ENCODE measurements at regions not wholly inside any gene's neighbourhood (a gene's known extent, or its start where the extent isn't known, plus 50 kb on each side); places are given as distances from the start of the nearest gene placed in this dataset.
"Not testable (repeated sequence)": the region's sequence is repeated elsewhere in the genome, so short reads cannot be mapped to it uniquely, and the experiment has no call there.

DNA sequence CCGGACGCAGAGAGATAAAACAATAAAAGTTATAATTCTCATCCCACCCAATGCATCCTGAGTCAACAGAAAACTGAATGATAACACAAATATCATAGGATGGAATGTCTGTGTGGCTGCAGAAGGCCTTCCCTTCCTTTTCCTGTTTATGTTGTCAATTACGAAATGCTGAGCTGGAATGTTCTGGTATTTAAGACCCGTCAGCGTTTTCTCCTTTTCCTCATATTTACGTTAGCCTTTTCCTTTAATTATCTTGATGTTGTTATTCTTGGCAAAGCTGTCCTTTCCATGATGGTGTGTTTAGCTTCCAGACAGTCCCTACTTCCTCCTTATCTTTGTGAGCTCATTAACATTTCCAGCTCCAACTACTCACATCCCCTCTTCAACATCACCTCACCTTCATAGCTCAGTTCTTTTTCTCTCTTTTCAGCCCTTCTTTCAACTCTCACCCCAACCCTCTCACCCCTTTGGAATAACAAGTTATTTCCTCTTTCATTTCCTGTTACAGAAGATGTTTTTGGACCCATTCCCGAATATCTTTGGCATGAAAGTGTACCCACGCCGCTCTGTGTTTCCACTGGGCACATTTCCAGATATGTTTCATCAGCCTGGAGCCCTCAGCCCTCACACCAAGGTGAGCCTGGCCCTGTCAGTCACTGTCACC is 221.6 kb downstream of the NR2F1-AS1 start:
- no peak for DNase-seq (ENCODE audit: low spot score)

DNA sequence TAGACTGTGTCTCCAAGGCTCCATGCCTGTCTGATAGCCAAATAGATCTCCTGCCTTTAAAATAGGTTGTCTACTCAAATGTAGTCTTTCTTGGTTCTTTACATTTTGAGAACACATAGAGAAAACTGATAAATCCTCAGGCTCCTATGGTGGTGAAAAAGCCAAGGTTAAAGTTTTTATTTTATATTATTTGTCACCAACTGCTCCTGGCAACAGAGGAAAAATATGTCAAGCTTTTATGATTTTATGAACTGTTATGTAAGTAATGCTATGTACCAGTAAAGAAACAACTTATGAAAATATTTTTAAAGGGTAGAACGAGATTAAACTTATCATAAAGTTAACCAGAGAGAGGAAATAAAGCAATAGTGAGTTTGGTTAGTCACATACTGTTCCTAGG is 222.8 kb downstream of the NR2F1-AS1 start:
- intact Hi-C loops (cut with DNase I), result no loop called here
- no peak for DNase-seq (ENCODE audit: low spot score)

More for the DNA sequence above, 221.6 kb downstream of the NR2F1-AS1 start:
- intact Hi-C loops (cut with DNase I), result no loop called here

DNA sequence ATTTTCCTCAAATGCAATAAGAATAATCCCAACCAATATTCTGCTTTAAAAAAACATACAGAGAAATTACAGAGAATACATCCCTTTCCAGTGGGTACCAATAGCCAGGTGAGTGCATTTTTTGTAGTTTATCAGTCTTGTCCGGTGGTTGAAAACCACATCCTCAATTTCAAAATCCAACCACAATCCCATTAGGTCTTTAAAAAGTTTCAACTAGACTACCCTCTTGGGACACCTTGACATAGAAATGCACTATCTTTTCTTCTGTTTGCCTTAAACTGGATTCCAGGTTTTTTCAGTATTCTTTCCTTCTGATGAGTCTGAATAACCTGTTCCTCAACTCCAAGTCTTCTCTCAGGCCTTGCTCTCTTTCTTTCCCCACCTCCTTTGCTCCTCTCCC is 223.3 kb downstream of the NR2F1-AS1 start:
- intact Hi-C loops (cut with DNase I), result no loop called here
- no peak for DNase-seq (ENCODE audit: low spot score)

DNA sequence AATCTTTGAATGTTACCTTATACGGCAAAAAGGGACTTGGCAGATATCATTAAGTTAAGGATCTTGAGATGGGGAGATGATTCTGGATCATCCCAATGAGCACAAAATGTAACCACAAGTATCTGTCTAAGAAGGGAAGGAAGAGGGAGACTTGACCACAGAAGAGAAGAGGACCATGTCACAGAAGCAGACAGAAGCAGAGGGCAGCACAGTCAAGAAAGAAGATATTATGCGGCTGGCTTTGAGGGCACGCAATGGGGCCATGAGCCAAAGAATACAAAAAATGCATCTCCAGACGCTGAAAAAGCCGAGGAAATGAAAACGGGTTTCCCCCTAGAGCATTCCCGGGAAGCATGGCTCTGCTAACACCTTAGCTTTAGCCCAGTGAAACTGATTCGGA is 225.3 kb downstream of the NR2F1-AS1 start:
- DNase-seq (ENCODE audit: low spot score), result no peak
- intact Hi-C loops (cut with DNase I), result no loop called here

DNA sequence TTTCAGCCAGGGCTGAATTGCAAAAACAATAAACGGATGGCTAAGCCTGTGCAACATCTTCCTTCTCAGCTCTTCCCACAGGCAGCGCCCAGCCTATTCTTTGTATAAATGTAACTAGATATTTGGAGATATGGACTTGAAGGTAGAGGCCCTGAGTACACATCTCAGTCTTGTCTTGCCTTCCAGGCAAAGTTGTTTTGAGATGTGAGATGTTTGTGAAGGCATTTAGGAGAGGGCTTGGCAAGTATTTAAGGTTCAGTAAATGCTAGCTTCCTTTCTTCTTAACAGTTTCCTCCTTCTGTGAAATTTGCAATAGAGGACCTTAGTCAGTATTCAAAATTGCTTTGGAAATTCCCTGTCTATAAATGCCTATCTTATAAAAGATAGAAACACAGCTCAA is 228.8 kb downstream of the NR2F1-AS1 start:
- intact Hi-C loops (cut with DNase I), result no loop called here
- DNase-seq (ENCODE audit: low spot score), result no peak

DNA sequence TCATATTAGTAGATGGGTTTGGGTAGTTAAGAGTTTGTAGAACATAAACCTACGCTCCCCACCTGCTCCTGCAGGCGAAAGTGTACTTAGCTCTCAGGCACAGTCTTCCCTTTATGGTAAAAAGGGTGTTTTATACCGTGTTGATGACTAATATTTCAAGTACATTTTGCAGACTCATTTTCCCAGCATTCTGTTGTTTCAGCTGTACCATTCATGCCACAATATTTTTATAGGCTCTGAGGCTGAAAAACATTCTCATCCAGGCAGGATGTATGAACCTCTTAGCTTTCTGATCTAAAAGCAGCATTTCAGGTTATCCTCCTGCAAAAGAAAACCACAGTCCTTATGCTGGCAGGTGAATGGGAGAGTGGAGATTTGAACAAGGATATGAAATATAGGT is 231.4 kb downstream of the NR2F1-AS1 start:
- intact Hi-C loops (cut with DNase I), result no loop called here

GRCh38 chr5:93348231-93348630 is 232.8 kb downstream of the NR2F1-AS1 start:
- intact Hi-C loops (cut with DNase I), result no loop called here
- DNase-seq (ENCODE audit: low spot score), result no peak

More for the DNA sequence above, 231.4 kb downstream of the NR2F1-AS1 start:
- no peak for DNase-seq (ENCODE audit: low spot score)

DNA sequence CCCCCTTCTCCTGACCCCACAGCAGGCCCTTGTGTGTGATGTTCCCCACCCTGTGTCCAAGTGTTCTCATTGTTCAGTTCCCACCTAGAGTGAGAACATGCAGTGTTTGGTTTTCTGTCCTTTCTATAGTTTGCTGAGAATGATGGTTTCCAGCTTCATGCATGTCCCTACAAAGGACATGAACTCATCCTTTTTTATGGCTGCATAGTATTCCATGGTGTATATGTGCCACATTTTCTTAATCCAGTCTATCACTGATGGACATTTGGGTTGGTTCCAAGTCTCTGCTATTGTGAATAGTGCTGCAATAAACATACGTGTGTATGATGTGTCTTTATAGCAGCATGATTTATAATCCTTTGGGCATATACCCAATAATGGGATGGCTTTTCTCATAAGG is 234.2 kb downstream of the NR2F1-AS1 start:
- DNase-seq (ENCODE audit: low spot score); intact Hi-C loops (cut with DNase I): not testable (repeated sequence)

DNA sequence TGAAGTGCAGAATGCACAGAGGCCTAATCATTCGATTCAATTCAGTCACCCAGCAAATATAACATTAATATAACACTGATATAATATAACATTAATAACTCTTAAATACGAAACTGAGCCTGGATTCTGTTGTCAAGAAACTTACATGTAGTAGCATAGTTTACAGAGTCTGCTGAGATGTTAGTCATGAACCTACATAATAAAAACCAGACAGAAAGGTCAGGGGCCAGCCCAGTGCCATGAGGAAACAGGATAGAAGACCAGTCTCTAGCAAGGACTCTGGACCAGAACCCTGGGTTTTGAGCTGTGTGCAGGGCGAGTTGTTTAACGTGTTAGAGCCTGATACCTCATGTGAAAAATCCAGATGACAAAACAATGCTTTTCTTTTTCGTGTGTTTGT is 234.7 kb downstream of the NR2F1-AS1 start:
- intact Hi-C loops (cut with DNase I), result no loop called here
- DNase-seq (ENCODE audit: low spot score), result no peak

- DNase-seq (ENCODE audit: low spot score), result no peak
- intact Hi-C loops (cut with DNase I), result no loop called here
Measured at GRCh38 chr5:93343570-93343969, 237.4 kb downstream of the NR2F1-AS1 start.

GRCh38 chr5:93342563-93343061 is 238.4 kb downstream of the NR2F1-AS1 start:
- intact Hi-C loops (cut with DNase I), result no loop called here

DNA sequence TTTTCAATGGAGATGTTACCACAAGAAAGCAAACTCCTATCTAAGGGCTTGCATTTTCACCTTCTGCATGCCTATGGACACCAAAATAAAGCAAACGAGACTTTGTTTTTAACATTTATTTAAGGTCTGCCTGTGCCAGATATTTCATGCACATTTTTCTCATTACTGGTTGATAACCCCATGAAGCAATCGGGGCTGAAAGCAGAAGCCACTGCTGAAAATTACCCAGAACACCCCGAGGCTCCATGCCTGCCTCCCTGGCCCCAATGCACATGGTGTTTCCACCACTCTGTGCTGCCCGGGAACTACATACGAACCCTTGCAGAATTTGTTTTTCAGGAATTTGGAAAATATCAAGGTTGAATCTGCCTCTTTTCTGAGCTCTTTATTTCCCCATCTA is 240.1 kb downstream of the NR2F1-AS1 start:
- DNase-seq (ENCODE audit: low spot score), result no peak

More at GRCh38 chr5:93342563-93343061, 238.4 kb downstream of the NR2F1-AS1 start:
- DNase-seq (ENCODE audit: low spot score), result no peak

GRCh38 chr5:93337138-93337537 is 243.9 kb downstream of the NR2F1-AS1 start:
- DNase-seq (ENCODE audit: low spot score), result no peak
- intact Hi-C loops (cut with DNase I), result no loop called here

More for the DNA sequence above, 240.1 kb downstream of the NR2F1-AS1 start:
- intact Hi-C loops (cut with DNase I), result no loop called here

DNA sequence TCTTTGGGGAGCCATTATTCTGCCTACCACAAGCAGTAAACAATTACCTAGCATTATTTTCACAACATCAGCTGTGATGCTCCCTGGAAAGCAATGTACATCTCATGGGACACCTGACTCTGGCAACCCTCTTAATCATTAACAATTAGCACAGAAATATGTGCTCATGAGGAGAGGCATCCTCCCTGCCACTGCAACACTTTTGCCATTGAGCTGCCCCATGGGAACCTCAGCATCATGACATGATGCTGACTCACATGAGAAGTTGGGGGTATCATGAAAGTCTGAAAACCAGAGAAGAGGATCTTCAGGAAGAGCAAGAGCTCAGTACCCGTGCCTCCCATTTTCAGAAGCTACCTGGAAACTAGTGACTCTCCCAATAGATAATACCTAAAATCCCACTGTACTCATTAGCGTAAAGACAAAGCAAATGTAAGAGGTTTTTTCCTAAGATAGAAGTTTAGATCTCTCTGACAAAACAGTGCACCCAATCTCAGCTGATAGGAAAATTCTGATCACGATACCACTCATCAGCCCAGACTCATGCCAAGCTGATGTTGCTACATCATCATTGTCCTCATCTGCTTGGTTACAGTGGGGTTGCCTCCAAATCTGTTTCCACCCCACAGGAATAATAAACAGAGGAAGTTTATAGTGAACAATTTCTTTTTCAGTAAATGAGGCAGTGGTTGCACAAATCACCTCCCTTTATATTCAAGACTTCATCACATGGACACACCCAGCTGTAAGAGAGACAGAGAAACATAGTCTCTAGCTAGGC is 244.5 kb downstream of the NR2F1-AS1 start:
- intact Hi-C loops (cut with DNase I), result no loop called here
- no peak for DNase-seq (ENCODE audit: low spot score)

DNA sequence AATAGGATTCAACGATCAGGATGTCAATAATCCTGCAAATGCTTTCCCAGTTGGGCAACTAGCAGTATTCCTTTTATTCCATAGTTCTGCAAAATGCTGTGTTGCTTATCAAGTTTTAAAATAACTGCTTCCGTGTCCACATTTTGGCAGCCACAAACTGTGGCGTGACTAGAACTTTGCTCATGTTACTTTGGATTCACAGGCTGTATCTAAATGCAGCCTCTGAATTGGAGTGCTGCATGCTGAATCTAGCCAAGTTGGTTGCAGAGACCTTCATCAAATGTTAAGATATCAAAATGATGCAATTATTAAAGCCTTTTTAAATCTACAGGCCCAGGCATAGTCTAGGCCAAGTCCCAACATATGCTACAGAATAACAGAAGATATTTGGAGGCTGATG is 249.2 kb downstream of the NR2F1-AS1 start:
- DNase-seq (ENCODE audit: low spot score), result no peak
- intact Hi-C loops (cut with DNase I), result no loop called here

- intact Hi-C loops (cut with DNase I), result no loop called here
- DNase-seq (ENCODE audit: low spot score), result no peak
Measured at GRCh38 chr5:93331241-93331640, 249.8 kb downstream of the NR2F1-AS1 start.

GRCh38 chr5:93330506-93330905 is 250.5 kb downstream of the NR2F1-AS1 start:
- DNase-seq (ENCODE audit: low spot score), result no peak
- intact Hi-C loops (cut with DNase I), result no loop called here

- DNase-seq (ENCODE audit: low spot score), result no peak
- intact Hi-C loops (cut with DNase I), result no loop called here
Measured at GRCh38 chr5:93329756-93330155, 251.3 kb downstream of the NR2F1-AS1 start.

GRCh38 chr5:93328833-93329232 is 252.2 kb downstream of the NR2F1-AS1 start:
- intact Hi-C loops (cut with DNase I), result no loop called here
- no peak for DNase-seq (ENCODE audit: low spot score)

DNA sequence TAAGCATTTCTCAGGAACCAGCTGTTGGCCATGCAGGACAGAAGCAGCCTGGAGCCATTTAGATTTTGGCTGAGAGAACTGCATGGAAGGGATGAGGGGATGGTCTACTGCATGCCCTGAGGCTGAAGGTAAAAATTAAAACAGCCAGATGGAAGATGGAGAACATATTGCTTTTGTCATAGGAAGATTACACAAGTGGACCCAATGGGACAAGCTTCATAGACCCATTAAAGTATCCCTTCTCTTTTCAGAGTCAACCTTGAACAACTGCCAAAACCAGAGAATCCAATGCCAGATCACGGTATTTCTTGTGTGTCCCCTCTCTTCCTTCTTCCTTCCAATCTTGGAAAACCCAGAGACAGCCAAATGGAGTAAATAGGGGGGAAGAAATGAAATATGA is 253.4 kb downstream of the NR2F1-AS1 start:
- intact Hi-C loops (cut with DNase I), result no loop called here
- no peak for DNase-seq (ENCODE audit: low spot score)

- intact Hi-C loops (cut with DNase I), result no loop called here
- no peak for DNase-seq (ENCODE audit: low spot score)
Measured at GRCh38 chr5:93325946-93326345, 255.1 kb downstream of the NR2F1-AS1 start.
